Tibial nerve (tissue), 3 donors: ENCODE measurements at regions not wholly inside any gene's neighbourhood (a gene's known extent, or its start where the extent isn't known, plus 50 kb on each side); places are given as distances from the start of the nearest gene placed in this dataset.

Experiments
- POLR2A ChIP-seq, 2 donors: fragments of 450-650 bp; IDR thresholded peaks; one replicate each; pipeline ENCODE4 v1.6.1; 2017; ENCODE audit warnings: antibody characterized with exemption in 2 of 2, mild to moderate bottlenecking in 2 of 2, moderate library complexity in 2 of 2
- TF ChIP-seq, protein P1 (sequence below), 5 experiments: fragments of 200-600 bp in 3 of 5; fragments of 450-650 bp in 2 of 5; sonication (generic) in 3 of 5; IDR thresholded peaks; one replicate each; pipeline ENCODE4 v1.5.1; 2016 to 2019; ENCODE audit warnings: antibody characterized with exemption in 5 of 5, mild to moderate bottlenecking in 3 of 5, moderate library complexity in 2 of 5

DNA sequence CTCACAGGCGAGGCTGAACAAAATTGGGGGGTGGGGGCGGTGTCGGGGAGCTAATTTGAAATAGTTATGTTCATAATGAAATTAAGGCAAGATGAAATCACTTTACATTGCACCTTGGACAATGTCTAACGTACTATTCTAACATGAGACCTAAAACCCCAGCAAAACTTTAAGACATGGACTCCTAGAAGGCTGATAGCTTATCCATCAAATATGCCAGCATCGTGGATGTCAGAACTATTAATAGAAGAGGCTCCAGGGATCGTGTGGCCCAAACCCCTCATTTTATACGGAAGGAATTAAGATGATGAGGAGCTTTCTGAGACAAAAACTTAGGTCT, 279.6 kb downstream of the SOX9 start:
- TF ChIP-seq, protein P1, sequence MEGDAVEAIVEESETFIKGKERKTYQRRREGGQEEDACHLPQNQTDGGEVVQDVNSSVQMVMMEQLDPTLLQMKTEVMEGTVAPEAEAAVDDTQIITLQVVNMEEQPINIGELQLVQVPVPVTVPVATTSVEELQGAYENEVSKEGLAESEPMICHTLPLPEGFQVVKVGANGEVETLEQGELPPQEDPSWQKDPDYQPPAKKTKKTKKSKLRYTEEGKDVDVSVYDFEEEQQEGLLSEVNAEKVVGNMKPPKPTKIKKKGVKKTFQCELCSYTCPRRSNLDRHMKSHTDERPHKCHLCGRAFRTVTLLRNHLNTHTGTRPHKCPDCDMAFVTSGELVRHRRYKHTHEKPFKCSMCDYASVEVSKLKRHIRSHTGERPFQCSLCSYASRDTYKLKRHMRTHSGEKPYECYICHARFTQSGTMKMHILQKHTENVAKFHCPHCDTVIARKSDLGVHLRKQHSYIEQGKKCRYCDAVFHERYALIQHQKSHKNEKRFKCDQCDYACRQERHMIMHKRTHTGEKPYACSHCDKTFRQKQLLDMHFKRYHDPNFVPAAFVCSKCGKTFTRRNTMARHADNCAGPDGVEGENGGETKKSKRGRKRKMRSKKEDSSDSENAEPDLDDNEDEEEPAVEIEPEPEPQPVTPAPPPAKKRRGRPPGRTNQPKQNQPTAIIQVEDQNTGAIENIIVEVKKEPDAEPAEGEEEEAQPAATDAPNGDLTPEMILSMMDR (IDR thresholded peaks at IDR 0.05): no peak
- no peak for TF ChIP-seq POLR2A (IDR thresholded peaks at IDR 0.05)
